Type B pancreatic cell (in vitro differentiated cells): ENCODE measurements at regions not wholly inside any gene's neighbourhood (a gene's known extent, or its start where the extent isn't known, plus 50 kb on each side); places are given as distances from the start of the nearest gene placed in this dataset.
A peak's percentile ranks its signal among the peaks of the same experiment; 100 is the strongest.

ENCODE experiments used
- DNase-seq: peaks from one replicate; pipeline ENCODE4 v3.0.0; 2021; ENCODE audit warnings: mixed read lengths; ENCODE audit not compliant: unreplicated experiment; ENCODE audit errors: extremely low spot score
- H3K27ac Mint-ChIP-seq: 2 replicates; pipeline ENCODE4 v1.8.0; 2021; ENCODE audit warnings: mild to moderate bottlenecking, mixed read lengths
- H3K27me3 Mint-ChIP-seq: 2 replicates; pipeline ENCODE4 v1.8.0; 2021; ENCODE audit warnings: mixed read lengths
- H3K36me3 Mint-ChIP-seq: 2 replicates; pipeline ENCODE4 v1.8.0; 2021; ENCODE audit warnings: mixed read lengths
- H3K4me1 Mint-ChIP-seq: one replicate; pipeline ENCODE4 v1.8.0; 2021; ENCODE audit warnings: mixed read lengths; ENCODE audit not compliant: unreplicated experiment
- H3K4me3 Mint-ChIP-seq: 2 replicates; pipeline ENCODE4 v1.8.0; 2021; ENCODE audit warnings: mild to moderate bottlenecking, mixed read lengths
- H3K9me3 Mint-ChIP-seq: 2 replicates; pipeline ENCODE4 v1.8.0; 2021; ENCODE audit warnings: mixed read lengths
- CTCF ChIP-seq: fragments of 200-600 bp; sonication (generic); conservative IDR thresholded peaks from 2 replicates; pipeline ENCODE4 v1.5.0; 2021; ENCODE audit warnings: antibody characterized with exemption, mild to moderate bottlenecking

- H3K4me1 Mint-ChIP-seq = peaks cover 17% of the 10 kb centered on the region
- H3K27me3 Mint-ChIP-seq = no peaks in the 10 kb centered on the region
- H3K4me3 Mint-ChIP-seq = no peak overlapping the region
- no peak for TF ChIP-seq CTCF
- H3K9me3 Mint-ChIP-seq = no peaks in the 10 kb centered on the region
- no peaks in the 10 kb centered on the region for H3K36me3 Mint-ChIP-seq
- H3K27ac Mint-ChIP-seq = no peak overlapping the region
- no peak for DNase-seq
These were observed 53.8 kb upstream of the PSEN2 start for GRCh38 chr1:226816576-226816975.

DNA sequence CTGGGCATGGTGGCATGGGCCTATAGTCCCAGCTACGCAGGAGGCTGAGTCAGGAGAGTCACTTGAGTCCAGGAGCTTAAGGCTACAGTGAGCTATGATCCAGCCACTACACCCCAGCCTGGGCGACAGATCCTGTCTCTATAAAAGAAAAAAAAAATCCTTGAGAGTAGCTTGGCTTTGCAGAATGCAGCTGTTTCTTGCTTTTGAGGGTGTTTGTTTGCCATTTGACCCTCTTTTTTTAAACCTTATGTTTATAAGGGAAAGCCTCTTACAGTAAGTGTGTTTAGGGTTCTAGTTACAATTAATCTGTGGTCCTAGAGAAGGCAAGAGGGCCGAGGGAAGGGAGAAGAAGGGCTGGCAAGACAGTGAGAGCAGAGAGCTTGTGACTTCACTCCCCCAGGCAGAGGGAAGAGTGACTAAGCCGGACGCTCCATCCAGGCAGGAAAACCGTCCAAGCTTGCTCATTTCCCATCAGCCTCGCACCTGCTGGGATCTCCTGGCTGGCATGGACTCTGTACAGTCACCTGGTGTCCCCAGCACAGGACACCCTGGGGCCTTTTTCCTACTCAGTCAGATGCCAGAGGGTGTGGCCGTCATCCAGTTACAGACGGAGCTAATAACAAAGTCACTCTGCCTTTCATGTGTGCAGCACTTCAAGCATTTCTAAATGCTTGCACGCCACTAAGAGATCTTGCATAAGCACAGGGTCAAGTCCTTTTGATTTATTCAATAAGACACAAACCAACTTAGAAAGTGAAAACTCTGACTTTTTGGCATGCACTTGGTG, 55.5 kb upstream of the PSEN2 start:
- no peak for DNase-seq
- H3K9me3 Mint-ChIP-seq = no peaks in the 10 kb centered on the region
- no peak for TF ChIP-seq CTCF
- peak overlapping the region; percentile 94 for H3K27ac Mint-ChIP-seq
- peak overlapping the region; percentile 16 for H3K4me3 Mint-ChIP-seq
- no peaks in the 10 kb centered on the region for H3K36me3 Mint-ChIP-seq
- no peaks in the 10 kb centered on the region for H3K27me3 Mint-ChIP-seq
- peaks cover 9% of the 10 kb centered on the region for H3K4me1 Mint-ChIP-seq

DNA sequence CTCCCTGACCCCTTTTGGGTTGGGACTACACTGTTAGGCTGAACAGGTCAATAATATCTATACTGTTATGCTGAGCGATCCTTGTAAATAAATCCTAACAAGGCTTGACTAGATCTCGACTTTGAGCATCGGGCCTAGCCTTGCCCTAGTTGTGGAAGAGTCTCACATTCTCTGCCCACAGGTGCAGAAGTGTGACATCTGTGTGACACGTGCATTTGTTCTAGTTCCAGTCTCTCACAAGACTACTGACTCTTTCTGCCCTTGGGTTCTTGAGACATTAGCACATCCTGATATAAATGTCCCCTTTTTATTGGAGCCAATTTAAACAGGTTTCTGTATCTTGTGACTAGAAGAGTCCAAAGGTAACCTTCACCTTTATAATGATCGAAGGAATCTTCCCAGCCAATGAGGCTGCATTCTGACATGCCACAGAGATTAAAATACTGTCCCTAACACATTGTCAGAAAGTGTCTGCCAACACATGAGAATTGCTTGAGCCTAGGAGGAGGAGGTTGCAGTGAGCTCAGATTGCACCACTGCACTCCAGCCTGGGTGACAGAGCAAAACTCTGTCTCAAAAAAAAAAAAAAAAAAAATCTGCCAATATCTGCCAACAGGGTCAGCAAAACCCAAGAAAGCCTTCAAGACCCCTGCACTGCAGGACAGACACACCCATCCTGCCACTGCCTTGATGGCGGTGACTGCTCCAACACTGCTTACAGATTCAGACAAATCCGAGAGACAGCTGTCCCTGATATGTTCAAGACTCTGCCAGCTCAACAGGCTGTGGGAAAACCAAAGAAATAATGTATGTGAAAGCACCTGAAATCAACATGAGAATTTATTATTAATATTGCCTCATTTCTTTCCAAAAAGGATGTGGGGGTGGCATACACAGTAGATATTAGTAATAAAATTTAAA, 56.5 kb upstream of the PSEN2 start:
- Mint-ChIP-seq H3K27ac (no peak overlapping the region), H3K36me3 (no peaks in the 10 kb centered on the region), H3K4me3 (no peak overlapping the region), H3K9me3 (no peaks in the 10 kb centered on the region), H3K27me3 (no peaks in the 10 kb centered on the region), H3K4me1 (peaks cover 9% of the 10 kb centered on the region)
- no peak for TF ChIP-seq CTCF
- DNase-seq = no peak

DNA sequence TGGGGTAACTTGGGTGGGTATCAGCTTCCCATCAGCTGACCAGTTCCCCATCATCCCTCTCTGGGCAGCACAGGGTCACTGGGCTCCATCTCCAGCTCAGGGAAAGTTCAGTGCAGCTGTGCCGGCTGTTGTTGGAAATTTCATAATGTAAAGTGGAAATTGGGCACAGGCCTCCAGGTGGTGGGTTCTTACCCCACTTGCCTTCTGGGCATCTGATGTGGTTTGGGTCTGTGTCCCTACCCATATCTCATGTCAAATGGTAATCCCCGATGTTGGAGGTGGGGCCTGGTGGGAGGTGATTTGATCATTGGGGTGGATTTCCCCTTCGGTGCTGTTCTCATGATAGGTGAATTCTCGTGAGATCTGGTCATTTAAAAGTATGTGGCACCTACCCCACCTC, 59.7 kb upstream of the PSEN2 start:
- TF ChIP-seq CTCF = no peak
- Mint-ChIP-seq H3K4me3 (no peak overlapping the region), H3K9me3 (no peaks in the 10 kb centered on the region), H3K27me3 (no peaks in the 10 kb centered on the region), H3K36me3 (no peaks in the 10 kb centered on the region), H3K27ac (no peak overlapping the region), H3K4me1 (peaks cover 9% of the 10 kb centered on the region)
- no peak for DNase-seq

DNA sequence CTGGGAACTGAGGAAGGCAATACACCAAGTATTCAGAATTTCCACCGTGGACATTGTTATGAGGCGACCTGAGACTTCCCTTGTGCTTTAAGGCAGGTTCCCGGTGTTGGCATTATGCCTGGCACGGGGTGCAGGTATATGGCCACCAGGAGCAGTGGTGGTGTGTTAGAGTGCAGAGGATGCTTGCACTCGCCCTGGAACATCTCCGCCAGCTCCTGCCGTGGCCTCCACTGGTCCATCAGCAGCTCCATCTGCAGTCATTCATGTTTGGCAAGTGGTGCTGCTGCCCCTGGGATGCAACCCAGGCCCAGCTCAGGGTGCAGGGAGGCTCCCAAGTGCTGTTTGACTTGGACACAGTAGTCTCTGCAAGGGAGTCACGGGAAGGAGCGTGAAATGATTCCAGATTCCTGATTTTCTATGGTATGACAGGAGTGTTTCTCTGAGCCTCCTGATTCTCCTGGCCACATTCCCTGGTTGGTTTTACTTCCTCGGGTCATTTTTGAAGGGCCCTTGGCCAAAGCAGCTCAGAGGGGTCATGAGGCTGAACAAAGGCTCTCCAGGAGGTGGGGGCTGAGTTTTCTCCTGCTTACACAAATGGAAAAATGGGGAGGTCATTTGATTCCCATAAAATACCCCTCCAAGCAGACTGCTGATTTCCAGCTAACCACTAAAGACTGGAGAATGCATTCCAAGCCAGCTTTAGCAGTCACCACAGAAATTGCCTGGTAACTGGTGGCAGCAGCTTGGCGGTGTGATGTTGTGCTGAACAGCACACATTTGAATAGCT, 60.4 kb upstream of the PSEN2 start:
- no peak for TF ChIP-seq CTCF
- Mint-ChIP-seq H3K27me3 (no peaks in the 10 kb centered on the region), H3K27ac (no peak overlapping the region), H3K36me3 (no peaks in the 10 kb centered on the region), H3K4me1 (peaks cover 9% of the 10 kb centered on the region), H3K9me3 (no peaks in the 10 kb centered on the region), H3K4me3 (no peak overlapping the region)
- no peak for DNase-seq
